HG02852 (cell line): ENCODE measurements at regions not wholly inside any gene's neighbourhood (a gene's known extent, or its start where the extent isn't known, plus 50 kb on each side); places are given as distances from the start of the nearest gene placed in this dataset.
"Not testable (repeated sequence)": the region's sequence is repeated elsewhere in the genome, so short reads cannot be mapped to it uniquely, and the experiment has no call there.

Experiments used
- ATAC-seq: cut with Tn5 transposase; IDR thresholded peaks from one replicate; pipeline ENCODE4 v1.9.1; 2021; ENCODE audit warnings: mild to moderate bottlenecking, moderate library complexity; ENCODE audit not compliant: unreplicated experiment

DNA sequence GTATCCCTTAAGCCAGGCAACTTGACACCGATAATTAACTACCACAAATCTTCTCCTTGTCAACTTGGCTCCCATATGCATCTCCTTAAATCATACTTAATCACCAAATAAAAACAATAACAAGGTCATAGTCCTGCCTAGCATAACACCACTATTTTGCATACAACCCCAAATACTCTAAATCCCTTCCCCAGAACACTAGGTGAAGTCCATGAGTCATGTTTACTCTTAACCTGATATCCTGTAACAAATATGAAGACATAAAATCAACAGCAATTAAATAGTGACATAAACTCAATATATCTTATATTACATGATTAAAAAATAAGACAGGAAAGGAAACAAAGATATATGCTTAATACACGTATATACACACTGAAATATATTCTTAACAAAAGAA is 362.0 kb downstream of the ETV1 start:
- ATAC-seq, result no peak

DNA sequence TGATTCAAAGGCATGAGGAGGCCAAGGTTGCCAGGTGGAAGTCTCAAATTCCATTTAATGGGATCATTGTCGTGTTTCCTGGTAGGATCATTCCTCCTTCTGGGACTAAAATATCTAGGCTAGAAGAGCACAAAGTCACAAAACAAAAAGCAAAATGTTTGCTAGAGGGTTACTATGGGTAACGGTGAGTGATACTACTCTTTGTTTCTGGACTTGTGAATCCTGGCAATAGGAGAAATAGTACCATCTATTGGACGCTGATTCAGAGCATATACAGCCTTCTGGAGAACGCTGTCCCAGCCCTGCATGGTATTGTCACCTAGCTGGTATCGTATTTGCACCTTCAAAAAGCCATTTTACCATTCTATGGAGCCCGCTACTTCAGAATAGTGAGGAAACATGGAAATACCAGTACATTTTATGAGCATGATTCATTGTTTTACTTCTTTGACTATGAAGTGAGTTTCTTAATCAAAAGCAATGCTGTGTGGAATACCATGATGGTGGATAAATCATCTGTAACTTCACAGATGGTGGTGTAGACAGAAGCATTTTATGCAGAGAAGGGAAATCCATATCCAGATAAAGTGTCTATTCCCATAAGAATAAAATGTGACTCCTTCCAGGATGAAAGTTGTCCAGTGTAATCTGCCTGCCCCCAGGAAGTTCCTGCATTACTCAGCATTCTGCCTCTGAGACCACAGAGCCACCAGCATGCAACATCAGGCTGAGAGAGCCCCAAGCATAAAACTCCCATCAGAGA is 361.0 kb downstream of the ETV1 start:
- no peak for ATAC-seq

DNA sequence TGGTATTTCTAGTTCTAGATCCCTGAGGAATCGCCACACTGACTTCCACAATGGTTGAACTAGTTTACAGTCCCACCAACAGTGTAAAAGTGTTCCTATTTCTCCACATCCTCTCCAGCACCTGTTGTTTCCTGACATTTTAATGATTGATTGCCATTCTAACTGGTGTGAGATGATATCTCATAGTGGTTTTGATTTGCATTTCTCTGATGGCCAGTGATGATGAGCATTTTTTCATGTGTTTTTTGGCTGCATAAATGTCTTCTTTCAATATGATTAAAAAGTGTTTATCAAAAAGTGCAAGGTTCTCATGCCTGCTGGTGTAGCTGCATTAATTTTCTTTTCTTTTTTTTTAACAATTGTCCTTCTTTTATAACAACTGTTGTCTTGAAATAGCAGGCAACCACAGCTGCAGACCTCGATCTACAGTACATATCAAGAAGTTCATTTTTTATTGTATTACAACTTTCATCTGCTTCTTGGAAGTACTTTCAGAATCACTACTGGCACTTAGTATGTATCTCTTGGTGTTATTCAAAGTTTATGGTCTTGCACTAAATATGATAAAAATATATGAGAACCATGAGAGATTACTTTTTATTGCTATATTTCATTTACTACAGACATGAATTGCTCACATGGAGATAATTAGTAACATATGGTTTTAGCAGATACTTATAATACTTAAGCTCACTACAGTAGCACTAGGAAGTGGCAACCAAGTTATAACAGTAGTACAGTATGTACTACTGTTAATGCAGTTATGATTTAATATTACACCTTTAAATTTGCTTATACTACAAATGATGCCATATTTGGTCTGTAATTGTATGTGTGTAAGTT is 358.0 kb downstream of the ETV1 start:
- not testable (repeated sequence) for ATAC-seq

DNA sequence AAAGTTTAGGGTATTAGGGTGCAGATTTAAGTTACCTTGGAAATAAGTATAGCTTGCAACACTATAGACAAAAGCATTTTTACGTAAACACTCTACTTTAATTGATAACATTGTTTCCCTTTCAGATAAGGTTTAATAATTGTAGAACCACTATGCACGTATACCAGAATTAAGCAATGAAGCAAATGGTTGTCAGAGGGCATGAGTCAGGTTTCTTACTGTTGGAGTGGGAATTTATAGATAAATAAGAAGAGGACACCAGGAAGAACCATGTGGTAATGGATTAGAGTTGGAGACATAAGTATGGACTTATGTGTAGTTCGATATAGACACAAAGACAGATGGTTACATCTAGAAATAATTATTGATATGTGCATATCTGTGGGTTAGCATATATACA is 355.6 kb downstream of the ETV1 start:
- ATAC-seq, result no peak

DNA sequence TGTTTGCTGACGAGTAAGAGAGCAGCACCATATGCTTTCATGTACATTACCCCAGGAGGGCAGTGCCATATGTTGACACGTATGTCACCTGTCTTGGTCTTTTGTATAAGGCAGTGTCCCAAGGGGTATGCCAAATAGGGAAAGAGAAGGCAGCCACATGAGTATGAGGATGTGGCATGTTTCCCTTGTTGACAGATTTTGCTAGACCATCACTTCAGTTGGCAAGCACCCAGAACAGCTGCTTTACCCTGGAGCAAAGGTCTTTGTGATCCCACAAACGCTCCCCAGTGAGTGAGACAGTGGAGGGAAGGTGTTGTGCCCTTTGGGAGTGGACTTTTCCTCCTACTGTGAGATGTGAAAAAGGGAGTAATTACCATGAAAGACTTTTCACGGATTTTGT is 350.1 kb downstream of the ETV1 start:
- ATAC-seq, result no peak

DNA sequence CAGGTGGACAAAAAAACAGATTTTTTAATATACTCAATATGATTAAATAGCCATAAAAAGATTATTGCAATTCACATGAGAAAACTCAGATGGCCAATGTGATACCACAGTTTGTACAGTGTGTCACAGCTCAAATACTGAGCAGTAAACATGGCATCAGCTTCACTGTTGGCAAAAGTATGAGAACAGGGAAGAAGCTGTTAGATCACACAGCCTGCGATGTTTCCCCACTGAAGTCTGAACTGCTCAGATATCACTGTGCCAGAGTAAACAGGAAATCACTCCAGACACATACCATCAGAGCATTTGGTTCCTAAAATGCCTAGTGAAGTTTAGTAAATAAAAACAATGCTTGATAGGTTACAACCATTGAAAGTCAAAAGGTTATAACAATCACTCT is 347.8 kb downstream of the ETV1 start:
- no peak for ATAC-seq

DNA sequence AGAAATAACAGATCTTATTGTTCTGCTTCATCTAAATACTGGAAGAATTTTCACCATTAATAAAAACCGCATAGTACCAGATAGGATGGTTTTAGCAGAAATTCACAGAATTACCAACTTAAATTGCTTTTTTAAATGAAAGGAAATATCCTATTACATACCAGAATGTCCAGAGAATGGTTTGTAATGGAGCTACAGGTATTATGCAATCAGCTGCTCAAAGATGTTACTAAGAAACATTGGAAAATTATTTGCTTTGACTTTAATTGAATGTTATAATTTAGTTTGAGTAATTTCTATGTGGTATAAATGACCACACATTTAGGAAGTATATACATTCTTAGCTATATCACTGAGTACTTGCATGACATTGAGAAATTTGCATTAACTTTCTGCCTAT is 338.3 kb downstream of the ETV1 start:
- ATAC-seq, result no peak

DNA sequence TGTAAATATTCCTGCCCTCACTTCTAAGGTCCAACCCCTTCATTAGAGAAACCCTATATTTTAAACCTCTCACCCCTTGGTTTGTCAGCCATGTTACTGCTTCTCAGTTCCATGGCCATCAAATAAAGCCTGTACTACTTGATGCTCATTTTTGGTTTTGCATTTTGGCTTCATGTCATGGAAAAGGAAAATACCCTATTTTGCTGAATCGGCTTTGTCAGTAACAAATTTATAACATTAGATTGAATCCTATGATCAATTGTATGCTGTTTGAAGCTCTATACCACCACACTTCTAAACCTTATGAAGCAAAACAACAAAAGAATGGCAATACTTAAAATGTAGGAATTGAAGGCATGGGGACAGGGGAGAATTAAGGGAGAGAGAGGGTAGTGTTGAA is 333.1 kb downstream of the ETV1 start:
- ATAC-seq, result no peak

DNA sequence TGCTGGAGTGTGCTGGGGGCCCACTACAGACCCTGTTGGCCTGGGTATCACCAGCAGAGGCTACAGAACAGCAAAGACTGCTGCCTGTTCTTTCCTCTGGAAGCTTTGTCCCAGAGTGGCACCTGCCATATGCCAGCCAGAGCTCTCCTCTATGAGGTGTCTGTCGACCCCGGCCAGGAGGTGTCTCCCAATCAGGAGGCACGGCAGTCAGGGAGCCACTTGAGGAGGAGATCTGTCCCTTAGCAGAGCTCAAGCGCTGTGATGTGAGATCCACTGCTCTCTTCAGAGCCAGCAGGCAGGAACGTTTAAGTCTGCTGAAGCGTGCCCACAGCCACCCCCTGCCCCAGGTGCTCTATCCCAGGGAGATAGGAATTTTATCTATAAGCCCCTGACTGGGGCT is 316.2 kb downstream of the ETV1 start:
- ATAC-seq, result no peak

DNA sequence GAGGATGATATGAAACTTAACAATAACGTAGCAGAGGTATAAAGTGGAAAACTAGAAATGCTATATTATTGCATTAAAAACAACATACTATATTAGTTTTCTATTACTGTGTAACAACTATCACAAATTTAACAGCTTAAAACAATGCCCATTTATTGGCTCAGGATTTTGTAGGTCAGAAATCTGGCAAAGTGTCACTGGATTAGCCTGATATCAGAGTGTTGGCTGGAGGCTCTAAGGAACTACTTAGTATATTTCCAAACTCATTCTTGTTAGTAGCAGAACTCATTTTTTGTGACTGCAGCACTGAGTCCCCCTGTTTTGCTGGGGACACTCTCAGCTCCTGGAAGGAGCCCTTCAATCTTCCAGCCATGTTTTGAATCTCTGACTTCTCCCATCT is 306.8 kb downstream of the ETV1 start:
- no peak for ATAC-seq

DNA sequence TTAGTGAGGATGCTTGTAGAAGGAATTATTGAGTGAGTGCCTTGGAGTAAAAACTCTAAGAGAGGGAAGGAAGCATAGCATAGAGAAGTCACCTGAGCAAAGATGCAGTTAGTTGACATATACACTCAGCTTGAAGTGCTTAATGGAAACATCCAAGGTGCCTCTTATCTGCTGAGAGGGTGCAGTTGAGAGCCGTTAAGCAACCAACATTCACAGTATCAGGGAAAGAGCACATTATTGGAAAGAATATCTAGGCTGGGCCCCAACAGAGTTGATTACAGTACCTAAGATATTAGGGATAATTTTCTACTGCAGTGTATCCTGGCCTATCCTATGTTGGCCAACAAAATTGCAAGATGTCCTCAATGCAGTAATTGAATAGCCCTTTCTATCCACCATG is 302.0 kb downstream of the ETV1 start:
- no peak for ATAC-seq

DNA sequence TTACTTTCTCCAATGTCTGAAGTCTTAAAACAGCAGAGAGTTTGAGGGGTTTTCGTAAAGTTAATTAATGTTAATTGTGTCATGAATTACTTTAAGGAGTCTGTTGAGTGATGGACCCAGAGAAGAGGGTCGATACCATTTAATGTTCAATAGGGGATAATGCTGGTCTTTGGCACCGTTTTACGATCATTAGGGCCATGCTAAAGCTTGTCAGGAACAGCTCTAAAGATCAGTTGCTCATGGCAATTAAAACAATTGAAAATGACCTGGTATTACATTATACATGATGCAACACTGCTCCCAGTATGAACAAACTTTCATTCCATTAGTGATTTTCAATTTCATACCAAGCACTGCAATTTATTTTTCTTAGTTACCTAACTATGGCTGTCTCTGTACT is 296.9 kb downstream of the ETV1 start:
- ATAC-seq, result no peak

DNA sequence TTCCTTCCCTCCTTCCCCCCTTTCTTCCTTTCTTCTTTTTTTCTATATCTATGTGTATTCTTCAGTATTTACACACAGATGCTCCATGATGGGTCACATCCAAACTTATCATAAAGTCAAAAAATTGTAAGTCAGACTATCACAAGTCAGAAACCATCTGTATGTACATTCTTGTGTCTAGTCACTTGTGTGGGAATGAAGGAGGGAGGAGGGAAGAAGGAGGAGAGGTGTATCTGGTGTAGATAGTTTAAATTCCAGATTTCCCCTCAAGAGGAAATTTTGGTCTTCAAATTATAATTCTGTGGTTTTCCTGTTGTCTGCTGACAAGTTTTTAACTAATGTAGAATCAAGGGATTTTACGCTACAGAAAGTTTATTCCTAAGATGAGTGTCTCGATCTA is 287.2 kb downstream of the ETV1 start:
- ATAC-seq, result no peak

DNA sequence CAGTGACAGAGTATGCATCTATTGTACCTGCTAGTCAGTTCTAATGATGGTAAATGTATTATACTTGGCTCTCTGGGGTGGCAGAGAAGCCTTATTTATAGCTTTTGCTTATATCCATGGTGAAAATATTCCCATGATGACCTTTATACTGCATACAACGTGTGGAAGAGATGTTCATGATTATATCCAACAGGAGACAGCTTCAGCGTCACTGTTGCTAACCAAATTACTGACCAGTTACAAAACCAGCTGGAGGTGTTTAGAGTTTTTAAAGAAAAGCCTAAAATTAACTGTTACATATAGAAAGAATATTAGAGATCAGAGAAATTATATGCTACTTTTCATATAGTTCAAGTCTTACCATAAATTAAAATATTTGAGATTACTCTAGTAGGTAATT is 280.8 kb downstream of the ETV1 start:
- no peak for ATAC-seq

DNA sequence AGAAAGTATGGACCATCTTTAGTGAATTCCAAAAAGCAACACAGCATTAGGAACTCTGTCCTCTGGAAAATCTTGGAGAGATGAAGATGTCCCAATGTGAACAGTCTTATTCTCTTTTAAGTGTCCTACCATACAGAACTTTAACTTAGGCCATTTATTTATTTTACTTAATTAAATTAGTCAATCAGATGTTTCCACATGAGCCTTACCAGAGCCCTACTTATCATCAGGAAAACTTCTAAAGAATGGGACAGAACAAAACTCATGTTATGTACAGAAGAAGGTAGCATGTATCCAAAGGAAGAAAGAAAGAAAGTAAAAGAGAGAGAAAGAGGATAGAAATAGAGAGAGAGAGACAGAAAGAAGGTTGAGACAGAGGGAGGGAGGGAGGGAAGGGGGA is 276.4 kb downstream of the ETV1 start:
- ATAC-seq, result no peak

DNA sequence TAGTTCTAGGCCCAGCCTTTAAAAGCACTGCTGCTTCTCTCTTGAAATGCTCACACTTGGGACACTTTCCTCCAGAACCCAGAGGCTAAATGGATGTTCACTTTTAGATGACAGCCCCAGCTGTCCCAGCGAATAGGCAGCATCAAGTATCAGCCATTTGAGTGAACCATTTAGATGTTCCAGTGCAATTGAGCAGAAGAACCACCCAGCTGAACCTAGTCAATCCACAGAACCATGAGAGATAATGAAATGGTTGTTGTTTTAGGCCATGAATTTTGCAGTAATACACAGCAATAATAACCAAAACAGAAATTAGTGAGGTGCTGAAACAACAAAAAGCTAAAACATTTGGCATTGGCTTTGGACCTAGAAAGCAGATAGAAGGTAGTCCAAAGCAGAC is 273.9 kb downstream of the ETV1 start:
- no peak for ATAC-seq

DNA sequence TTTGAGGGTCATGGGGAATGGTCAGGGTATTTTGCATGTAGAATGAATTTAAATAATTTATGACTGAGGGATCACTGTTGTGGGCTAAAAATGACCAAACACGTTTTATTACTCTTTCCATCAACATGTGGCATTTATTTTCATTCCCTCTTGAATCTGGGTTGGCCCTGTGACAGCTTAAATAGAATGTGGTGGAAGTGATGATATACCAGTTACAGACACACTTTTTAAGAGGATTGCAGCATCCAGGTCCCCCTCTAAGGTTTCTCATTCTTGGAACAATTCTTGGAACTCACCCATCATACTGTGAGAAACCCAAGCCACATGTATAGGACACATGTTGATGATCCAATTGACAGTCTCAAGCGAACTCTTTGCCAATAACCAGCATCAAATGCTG is 272.4 kb downstream of the ETV1 start:
- no peak for ATAC-seq

DNA sequence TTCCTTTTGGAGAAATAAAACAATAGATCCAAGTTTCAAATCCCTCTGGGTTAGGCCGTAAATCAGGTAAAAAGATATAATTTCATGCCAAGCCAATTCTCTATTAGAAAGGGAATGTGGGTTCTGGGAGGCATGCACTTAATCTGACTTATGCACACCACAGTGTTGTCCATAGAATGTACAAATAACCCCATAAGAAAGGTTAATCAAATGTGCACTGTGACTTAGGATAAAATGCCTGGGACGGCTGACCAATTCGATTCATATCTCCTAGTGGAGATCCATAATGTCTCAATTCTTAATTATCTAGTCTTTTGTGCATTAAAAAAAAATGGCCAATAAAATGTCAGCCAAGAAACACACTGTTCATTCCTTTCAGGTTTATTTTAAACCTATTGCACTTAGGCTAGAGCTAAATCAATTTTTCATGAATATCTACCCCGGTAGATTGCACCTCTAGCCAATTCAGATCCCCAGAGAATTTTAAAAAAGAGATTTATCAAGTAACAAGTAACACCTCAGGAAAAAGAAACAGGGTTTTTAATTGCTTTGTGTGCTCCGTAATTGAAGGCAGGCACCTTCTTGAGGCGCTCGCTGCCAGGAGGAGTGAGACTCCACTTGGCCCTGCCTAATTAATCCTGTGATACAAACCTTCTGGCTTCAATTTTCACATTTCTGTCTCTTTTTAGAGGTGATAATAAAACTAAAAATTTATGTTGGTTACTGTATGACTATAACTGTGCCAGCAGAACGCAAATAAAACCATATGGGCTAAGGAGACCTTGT is 265.1 kb downstream of the ETV1 start:
- ATAC-seq, result no peak

DNA sequence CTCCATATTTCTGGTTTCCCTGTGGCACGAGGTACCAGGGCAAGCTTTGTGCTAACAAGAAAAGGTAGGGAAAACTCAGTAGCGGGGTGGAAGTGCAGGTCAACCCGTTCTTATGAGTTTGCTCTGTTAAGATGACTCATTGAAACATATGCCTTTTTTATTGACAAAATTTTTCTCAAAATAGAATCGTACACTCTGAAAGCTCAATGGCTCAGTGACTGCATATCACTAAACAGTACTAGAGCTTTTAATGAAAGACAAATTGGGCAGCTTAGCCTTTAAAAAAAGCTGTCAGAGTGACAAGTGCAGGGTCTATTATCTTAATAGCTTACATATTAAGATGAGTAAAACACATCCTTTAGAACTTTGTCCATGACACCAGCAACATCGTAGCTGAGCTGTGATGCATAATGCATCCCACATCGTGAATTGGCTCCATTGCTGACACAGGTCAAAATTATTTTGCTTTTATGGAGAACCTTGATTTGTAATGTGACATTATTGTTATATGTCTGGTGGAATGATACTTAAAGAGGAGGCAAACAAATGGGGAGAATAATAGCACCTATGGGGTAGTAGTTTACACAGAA is 264.4 kb downstream of the ETV1 start:
- ATAC-seq, result no peak

DNA sequence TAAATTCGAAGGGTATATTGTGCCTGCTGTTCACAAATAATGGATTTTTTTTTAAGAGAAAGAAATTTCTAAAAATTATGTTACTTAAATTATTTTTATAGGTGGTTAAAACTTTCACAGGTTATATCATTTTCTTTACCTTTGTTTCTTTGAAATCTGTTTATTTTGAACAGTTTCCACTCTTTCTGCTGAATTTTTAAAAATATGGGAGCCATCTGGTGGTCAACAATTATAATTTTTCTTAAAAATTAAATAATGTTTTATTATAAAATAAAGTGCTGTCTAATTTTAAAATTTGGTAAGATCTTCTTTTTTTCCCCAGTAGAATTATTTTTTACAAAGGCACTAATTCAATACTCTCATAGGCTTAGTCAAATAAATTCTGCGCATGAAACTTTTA is 263.9 kb downstream of the ETV1 start:
- no peak for ATAC-seq

DNA sequence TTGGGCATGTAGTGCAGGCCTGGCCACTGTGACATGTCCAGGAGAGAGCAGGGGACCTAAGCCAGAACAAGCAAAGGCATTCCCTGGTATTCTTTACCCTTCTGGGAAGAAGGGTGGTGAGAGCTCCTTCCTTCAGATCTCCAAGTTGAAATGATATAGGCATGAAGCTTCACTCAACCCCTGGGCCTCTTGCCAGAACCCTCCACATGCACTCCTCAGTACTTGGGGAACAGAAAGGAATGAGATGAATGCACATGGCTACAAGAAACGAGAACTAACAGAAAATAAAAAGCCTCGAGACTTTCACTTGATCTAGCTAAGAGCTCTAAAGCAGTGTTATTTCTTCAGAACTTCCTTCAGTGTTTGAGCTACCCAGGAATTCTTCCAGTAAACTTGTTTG is 262.2 kb downstream of the ETV1 start:
- no peak for ATAC-seq
